AG04450 (cell line): ENCODE measurements at regions not wholly inside any gene's neighbourhood (a gene's known extent, or its start where the extent isn't known, plus 50 kb on each side); places are given as distances from the start of the nearest gene placed in this dataset.

Experiments used
- CTCF ChIA-PET: fragments of 300-600, 350-600 bp; formaldehyde crosslinking; extraction: SDS; loops from one replicate; lab custom pipeline; 2022; ENCODE audit warnings: antibody characterized with exemption, inconsistent platforms; lab: Charles Lee
- POLR2A ChIA-PET: fragments of 350-600 bp; formaldehyde crosslinking; extraction: SDS; loops from one replicate; lab custom pipeline; 2021; ENCODE audit warnings: antibody characterized with exemption, inconsistent platforms; lab: Yijun Ruan, JAX
- DNase-seq: peaks from one replicate; pipeline ENCODE4 v3.0.0-alpha.2; 2011; ENCODE audit warnings: low read depth, low spot score
- H3K27ac ChIP-seq: one replicate; pipeline ENCODE4 v1.5.1; 2012; ENCODE audit warnings: low read depth, low read length, control low read depth
- H3K27me3 ChIP-seq: one replicate; pipeline ENCODE4 v1.6.0; 2012; ENCODE audit warnings: low read length; ENCODE audit not compliant: control insufficient read depth, insufficient read depth
- H3K4me3 ChIP-seq: 2 replicates; pipeline ENCODE4 v1.5.1; 2011; ENCODE audit warnings: mild to moderate bottlenecking, low read depth, low read length, control low read depth
- H3K9me3 ChIP-seq: 2 replicates; pipeline ENCODE4 v1.5.1; 2012; ENCODE audit warnings: low read length; ENCODE audit not compliant: control insufficient read depth, insufficient read depth
- CTCF ChIP-seq: IDR thresholded peaks from 2 replicates; pipeline ENCODE4 v1.5.1; 2011; ENCODE audit warnings: low read depth, low read length, control low read depth, inconsistent platforms

GRCh38 chr10:7475046-7475911 is 64.4 kb upstream of the SFMBT2 start:
- POLR2A ChIA-PET, result no interaction called here
- no peak overlapping the region for H3K27ac ChIP-seq
- DNase-seq, result no peak

GRCh38 chr10:7474388-7474787 is 63.6 kb upstream of the SFMBT2 start:
- H3K4me3 ChIP-seq, result no peak overlapping the region
- no peak for DNase-seq
- no peaks in the 10 kb centered on the region for H3K9me3 ChIP-seq
- TF ChIP-seq CTCF, result no peak
- CTCF ChIA-PET, result no interaction called here
- POLR2A ChIA-PET, result no interaction called here
- H3K27me3 ChIP-seq, result no peaks in the 10 kb centered on the region
- H3K27ac ChIP-seq, result no peak overlapping the region

More at GRCh38 chr10:7475046-7475911, 64.4 kb upstream of the SFMBT2 start:
- CTCF ChIA-PET, result no interaction called here
- no peak overlapping the region for H3K4me3 ChIP-seq
- no peaks in the 10 kb centered on the region for H3K27me3 ChIP-seq
- no peaks in the 10 kb centered on the region for H3K9me3 ChIP-seq
- TF ChIP-seq CTCF, result no peak

GRCh38 chr10:7473474-7473873 is 62.6 kb upstream of the SFMBT2 start:
- Histone ChIP-seq H3K27ac (no peak overlapping the region), H3K4me3 (no peak overlapping the region), H3K9me3 (no peaks in the 10 kb centered on the region), H3K27me3 (no peaks in the 10 kb centered on the region)
- no peak for DNase-seq
- no peak for TF ChIP-seq CTCF
- POLR2A ChIA-PET, result no interaction called here
- CTCF ChIA-PET, result no interaction called here

GRCh38 chr10:7471720-7472367 is 61.0 kb upstream of the SFMBT2 start:
- ChIA-PET CTCF (no interaction called here), POLR2A (no interaction called here)
- Histone ChIP-seq H3K27me3 (no peaks in the 10 kb centered on the region), H3K4me3 (no peak overlapping the region), H3K27ac (no peak overlapping the region), H3K9me3 (no peaks in the 10 kb centered on the region)
- no peak for TF ChIP-seq CTCF
- DNase-seq, result no peak

GRCh38 chr10:7470371-7470770 is 59.5 kb upstream of the SFMBT2 start:
- Histone ChIP-seq H3K4me3 (no peak overlapping the region), H3K27me3 (no peaks in the 10 kb centered on the region), H3K27ac (no peak overlapping the region), H3K9me3 (no peaks in the 10 kb centered on the region)
- TF ChIP-seq CTCF, result no peak
- ChIA-PET CTCF (no interaction called here), POLR2A (no interaction called here)
- DNase-seq, result no peak
